Endothelial cell of umbilical vein (primary cell): ENCODE measurements at regions not wholly inside any gene's neighbourhood (a gene's known extent, or its start where the extent isn't known, plus 50 kb on each side); places are given as distances from the start of the nearest gene placed in this dataset.

Experiments used
- CTCF ChIP-seq, 2 donors: IDR thresholded peaks; 1 replicate in 1 of 2; 2 replicates in 1 of 2; pipeline ENCODE4 v1.5.1; 2011; ENCODE audit warnings: low read length in 2 of 2, mild to moderate bottlenecking in 2 of 2, moderate library complexity in 2 of 2, control low read depth in 1 of 2, inconsistent platforms in 1 of 2, low read depth in 1 of 2; ENCODE audit not compliant: insufficient read depth in 1 of 2; ENCODE audit errors: extremely low read depth in 1 of 2
- EZH2 ChIP-seq: IDR thresholded peaks from 2 replicates; pipeline ENCODE4 v1.6.1; 2012; ENCODE audit warnings: borderline replicate concordance, low read depth, mild to moderate bottlenecking, moderate library complexity, low read length, inconsistent platforms; ENCODE audit not compliant: severe bottlenecking
- JUN ChIP-seq: IDR thresholded peaks from 2 replicates; pipeline ENCODE4 v1.6.1; 2011; ENCODE audit warnings: borderline replicate concordance, low read depth; ENCODE audit not compliant: insufficient read length, insufficient read depth
- MAX ChIP-seq: IDR thresholded peaks from 2 replicates; pipeline ENCODE4 v1.6.1; 2011; ENCODE audit not compliant: insufficient read depth, insufficient read length
- POLR2AphosphoS5 ChIP-seq: IDR thresholded peaks from 2 replicates; pipeline ENCODE4 v1.6.1; 2012; ENCODE audit warnings: low read depth, mild to moderate bottlenecking, control low read depth, low read length, moderate library complexity; ENCODE audit not compliant: insufficient read depth

DNA sequence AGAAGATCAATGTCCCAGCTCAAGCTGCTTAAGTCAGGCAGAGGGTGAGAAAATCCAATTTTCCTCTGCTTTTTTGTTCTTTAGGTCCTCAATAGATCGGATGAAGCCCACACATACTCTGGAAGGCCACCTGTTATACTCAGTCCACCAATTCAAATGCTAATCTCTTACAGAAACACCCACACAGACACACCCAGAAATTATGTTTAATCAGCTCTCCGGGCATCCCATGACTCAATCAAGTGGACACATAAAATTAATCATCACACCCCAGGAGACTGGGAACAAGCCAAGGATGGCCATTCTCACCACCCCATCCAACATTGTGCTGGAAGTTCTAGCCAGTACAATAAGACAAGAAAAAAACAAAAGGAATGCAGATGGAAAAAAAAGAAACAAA is 67.8 kb upstream of the SLC24A5 start:
- TF ChIP-seq POLR2AphosphoS5 (no peak), CTCF (IDR thresholded peaks at IDR 0.05; ENCODE audit: extremely low read depth in 1 of 2, insufficient read depth in 1 of 2, low read depth in 1 of 2, low read length in 2 of 2) (no peak), MAX (no peak), JUN (no peak), EZH2 (no peak)
